GM18505 (cell line): ENCODE measurements at regions not wholly inside any gene's neighbourhood (a gene's known extent, or its start where the extent isn't known, plus 50 kb on each side); places are given as distances from the start of the nearest gene placed in this dataset.
"Not testable (repeated sequence)": the region's sequence is repeated elsewhere in the genome, so short reads cannot be mapped to it uniquely, and the experiment has no call there.

Source experiments
- ATAC-seq: cut with Tn5 transposase; IDR thresholded peaks from one replicate; pipeline ENCODE4 v1.9.1; 2021; ENCODE audit not compliant: unreplicated experiment
- POLR2A ChIP-seq: IDR thresholded peaks from 4 replicates; pipeline ENCODE4 v1.6.1; 2011; ENCODE audit warnings: borderline replicate concordance; ENCODE audit not compliant: insufficient read depth, insufficient read length; ENCODE audit errors: extremely low read depth

- no peak for TF ChIP-seq POLR2A
- ATAC-seq, result no peak
Observed at GRCh38 chr12:87021400-87021799, 765.2 kb upstream of the MGAT4C start.

GRCh38 chr12:87020071-87020470 is 763.9 kb upstream of the MGAT4C start:
- ATAC-seq, result no peak
- TF ChIP-seq POLR2A, result no peak

DNA sequence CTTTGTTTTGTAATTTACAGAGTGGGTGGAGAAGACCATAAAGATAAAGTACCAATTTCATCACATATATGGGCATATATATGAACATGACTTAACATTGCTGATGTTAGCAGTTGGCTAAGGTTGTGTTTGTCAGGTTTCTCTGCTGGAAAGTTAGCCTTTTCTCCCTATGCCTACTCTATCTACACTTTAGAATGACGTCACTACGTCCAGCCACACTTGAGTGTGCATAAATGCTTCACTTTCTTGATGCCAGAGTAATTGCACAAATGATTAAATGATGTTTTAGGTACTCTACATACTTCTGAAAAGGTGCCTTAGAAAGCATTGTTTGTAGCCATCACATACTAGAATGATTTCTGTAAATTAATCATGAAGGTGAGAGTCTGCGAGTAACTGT is 759.2 kb upstream of the MGAT4C start:
- no peak for ATAC-seq
- no peak for TF ChIP-seq POLR2A

- ATAC-seq, result no peak
- no peak for TF ChIP-seq POLR2A
Observed at GRCh38 chr12:87008785-87009384, 752.7 kb upstream of the MGAT4C start.

DNA sequence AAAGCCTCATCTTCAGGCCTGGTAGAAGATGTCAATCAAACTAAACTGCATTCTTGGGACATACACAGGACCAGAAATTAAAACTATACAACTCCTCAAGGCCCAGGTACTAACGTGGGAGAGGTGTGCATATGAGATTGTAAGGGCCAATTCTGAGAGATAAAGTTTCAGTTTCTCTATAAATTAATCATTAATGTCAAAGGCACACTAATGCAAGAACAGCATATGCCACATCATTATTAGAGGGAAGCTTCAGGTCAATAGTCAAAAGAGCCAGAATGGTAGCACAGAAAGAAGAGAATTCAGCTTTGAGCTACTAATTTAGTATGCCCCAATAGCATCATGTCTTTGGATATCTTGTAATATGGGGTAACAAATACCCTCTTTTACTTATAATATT is 744.9 kb upstream of the MGAT4C start:
- no peak for ATAC-seq

DNA sequence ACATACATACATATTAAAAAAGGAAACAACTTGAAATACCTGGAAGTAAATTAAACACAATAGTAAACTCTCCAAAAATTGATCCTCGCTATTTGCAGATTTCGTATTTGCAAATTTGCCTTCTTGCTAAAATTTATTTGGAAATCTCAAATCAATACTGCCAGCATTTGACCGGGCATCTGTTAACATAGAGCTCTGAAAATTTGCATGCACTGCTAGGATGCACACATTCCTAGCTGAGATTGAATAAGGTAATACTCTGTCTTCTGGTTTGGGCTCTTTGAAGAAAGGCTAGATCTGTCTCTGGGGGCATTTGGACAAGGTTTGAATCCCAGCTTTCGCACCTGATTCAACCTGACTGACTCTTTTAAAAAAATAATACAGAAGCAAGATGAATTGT is 729.1 kb upstream of the MGAT4C start:
- TF ChIP-seq POLR2A, result no peak
- ATAC-seq, result no peak

More for the DNA sequence above, 744.9 kb upstream of the MGAT4C start:
- TF ChIP-seq POLR2A, result no peak

GRCh38 chr12:86970595-86970994 is 714.4 kb upstream of the MGAT4C start:
- not testable (repeated sequence) for ATAC-seq

DNA sequence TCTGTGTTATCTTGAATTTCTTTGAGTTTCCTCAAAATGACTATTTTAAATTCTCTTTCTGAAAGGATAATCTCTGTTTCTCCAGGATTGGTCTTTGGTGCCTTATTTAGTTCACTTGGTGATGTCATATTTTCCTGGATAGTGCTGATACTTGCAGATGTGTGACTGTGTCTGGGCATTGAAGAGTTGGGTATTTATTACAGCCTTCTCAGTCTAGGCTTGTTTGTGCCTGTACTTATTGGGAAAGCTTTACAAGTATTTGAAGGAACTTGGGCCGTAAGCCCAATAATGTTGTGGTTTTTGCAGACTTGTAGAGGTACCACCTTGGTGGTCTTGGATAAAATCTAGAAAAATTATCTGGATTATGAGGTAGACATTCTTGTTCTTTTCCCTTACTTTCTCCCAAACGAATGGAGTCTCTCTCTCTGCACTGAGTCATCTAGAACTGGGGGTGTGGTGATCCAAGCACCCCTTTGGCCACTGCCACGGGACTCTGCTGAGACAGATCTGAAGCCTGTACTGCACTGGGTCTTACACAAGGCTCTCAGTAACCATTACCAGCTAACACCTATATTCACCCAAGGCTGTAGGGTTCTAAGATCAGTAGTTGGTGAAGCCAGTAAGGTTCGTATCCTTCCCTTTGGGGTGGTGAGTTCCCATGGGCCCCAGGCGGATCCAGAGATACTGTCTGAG is 703.7 kb upstream of the MGAT4C start:
- ATAC-seq, result no peak
- TF ChIP-seq POLR2A, result no peak

- TF ChIP-seq POLR2A, result no peak
- ATAC-seq, result no peak
Observed at GRCh38 chr12:86950444-86950843, 694.3 kb upstream of the MGAT4C start.

DNA sequence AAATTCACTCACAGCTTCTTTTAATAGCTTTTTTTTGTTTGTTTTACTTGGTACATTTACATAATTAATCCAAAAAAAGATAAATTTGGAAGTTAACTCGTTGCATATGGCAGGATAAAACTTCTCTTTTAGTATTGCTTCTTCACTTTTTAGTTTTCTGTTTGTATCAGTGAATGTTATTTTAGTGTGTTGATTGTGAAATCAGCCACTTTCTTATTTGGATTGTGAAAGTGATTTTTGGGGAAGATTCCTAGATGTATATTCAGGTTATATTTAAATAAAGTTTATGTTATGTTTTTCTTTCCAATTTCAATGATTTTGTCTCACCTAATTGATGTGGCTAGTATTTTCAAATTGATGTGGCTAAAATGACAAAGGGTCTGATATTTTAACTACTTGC is 693.9 kb upstream of the MGAT4C start:
- TF ChIP-seq POLR2A, result no peak

GRCh38 chr12:86948851-86949250 is 692.7 kb upstream of the MGAT4C start:
- ATAC-seq, result no peak
- TF ChIP-seq POLR2A, result no peak

More for the DNA sequence above, 693.9 kb upstream of the MGAT4C start:
- ATAC-seq, result no peak

DNA sequence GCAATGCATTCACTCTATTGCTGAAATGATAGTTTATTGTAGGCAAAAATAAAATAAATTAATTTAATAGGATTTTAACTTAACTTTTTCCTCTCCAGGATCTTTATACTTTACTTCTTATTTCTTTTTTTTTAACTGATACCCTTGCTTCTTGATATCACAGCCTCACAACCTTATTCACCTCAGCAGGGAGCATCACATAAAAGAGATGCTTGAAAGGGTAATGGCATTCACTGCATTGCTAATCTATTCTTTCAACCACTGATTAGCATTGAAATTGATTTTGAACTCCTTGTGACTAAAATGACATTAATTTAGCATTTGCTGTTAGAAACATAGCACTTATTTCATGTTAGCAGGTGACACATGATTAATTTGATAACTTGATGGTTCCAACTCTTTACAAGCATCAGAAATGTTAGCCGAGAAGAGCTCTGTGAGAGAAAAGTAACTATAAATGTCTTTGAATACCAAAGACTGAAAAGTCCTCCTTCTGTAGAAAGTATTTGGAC is 689.5 kb upstream of the MGAT4C start:
- ATAC-seq, result no peak

DNA sequence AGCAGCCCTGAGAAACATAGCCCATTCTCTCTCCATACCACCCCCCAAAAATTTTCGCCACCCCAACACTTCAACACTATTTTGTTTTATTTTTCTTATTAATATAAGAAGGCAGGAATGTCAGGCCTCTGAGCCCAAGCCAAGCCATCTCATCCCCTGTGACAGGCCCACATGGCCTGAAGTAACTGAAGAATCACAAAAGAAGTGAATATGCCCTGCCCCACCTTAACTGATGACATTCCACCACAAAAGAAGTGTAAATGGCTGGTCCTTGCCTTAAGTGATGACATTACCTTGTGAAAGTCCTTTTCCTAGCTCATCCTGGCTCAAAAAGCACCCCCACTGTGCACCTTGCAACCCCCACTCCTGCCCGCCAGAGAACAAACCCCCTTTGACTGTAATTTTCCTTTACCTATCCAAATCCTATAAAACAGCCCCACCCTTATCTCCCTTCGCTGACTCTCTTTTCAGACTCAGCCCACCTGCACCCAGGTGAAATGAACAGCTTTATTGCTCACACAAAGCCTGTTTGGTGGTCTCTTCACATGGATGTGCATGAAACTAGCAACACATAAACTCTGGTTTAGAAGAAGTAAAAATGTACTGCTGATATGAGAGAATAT is 688.1 kb upstream of the MGAT4C start:
- ATAC-seq, result not testable (repeated sequence)

More for the DNA sequence above, 689.5 kb upstream of the MGAT4C start:
- no peak for TF ChIP-seq POLR2A

DNA sequence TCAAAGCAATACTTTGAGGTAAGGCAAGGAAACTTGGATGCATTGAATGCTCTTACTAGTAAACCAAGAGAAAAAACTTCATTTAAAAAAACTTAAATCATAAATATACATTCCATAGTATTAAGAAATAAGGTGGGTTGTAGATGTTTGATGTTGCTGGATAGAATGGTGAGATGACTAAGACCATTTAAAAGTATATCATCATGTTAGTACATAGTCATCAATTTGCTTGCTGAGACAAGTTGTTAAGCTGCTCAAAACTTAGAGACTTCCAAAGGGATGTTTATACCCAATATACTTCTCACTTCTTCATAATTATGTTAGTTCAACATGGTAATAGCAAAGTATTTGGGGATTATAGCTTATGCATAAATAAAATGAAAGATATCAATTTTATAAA is 675.5 kb upstream of the MGAT4C start:
- no peak for ATAC-seq
- no peak for TF ChIP-seq POLR2A
